OCI-LY3 (cell line): ENCODE measurements at regions not wholly inside any gene's neighbourhood (a gene's known extent, or its start where the extent isn't known, plus 50 kb on each side); places are given as distances from the start of the nearest gene placed in this dataset.

Experiments
- EZH2phosphoT487 ChIP-seq: fragments of 200-600 bp; shearing (Covaris generic); IDR thresholded peaks from 2 replicates; pipeline ENCODE4 v1.6.1; 2018; ENCODE audit warnings: antibody characterized with exemption, mixed run types, low read depth
- TF ChIP-seq, protein P1 (sequence below): fragments of 200-600, 300-600 bp; sonication (generic); IDR thresholded peaks from 2 replicates; pipeline ENCODE4 v1.5.1; 2014; ENCODE audit warnings: antibody characterized with exemption, low read length, low read depth

DNA sequence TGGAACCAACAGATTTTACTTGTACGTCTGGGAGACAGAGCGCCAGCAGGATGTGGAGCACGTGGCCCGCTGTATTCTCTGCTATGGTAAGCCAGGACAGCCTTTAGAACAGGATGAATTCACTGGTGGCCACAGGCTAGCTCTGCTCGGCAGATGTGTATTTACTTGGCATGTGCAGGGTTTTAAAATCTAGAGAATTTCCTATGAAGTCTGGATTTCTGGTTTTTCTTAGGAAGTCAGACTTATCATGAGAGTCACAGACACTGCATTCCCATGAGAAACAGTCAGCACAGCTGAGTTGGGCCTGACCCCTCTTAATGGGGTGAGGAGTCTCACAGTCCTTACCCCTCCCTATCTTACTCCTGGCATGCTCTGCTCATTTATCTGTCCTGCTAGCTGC lies 84.6 kb upstream of the COL6A5 start:
- TF ChIP-seq, protein P1, sequence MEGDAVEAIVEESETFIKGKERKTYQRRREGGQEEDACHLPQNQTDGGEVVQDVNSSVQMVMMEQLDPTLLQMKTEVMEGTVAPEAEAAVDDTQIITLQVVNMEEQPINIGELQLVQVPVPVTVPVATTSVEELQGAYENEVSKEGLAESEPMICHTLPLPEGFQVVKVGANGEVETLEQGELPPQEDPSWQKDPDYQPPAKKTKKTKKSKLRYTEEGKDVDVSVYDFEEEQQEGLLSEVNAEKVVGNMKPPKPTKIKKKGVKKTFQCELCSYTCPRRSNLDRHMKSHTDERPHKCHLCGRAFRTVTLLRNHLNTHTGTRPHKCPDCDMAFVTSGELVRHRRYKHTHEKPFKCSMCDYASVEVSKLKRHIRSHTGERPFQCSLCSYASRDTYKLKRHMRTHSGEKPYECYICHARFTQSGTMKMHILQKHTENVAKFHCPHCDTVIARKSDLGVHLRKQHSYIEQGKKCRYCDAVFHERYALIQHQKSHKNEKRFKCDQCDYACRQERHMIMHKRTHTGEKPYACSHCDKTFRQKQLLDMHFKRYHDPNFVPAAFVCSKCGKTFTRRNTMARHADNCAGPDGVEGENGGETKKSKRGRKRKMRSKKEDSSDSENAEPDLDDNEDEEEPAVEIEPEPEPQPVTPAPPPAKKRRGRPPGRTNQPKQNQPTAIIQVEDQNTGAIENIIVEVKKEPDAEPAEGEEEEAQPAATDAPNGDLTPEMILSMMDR, result no peak
- TF ChIP-seq EZH2phosphoT487, result no peak
